Erythroblast (primary cell): ENCODE measurements at regions not wholly inside any gene's neighbourhood (a gene's known extent, or its start where the extent isn't known, plus 50 kb on each side); places are given as distances from the start of the nearest gene placed in this dataset.

Experiments used
- DNase-seq, 2 experiments: peaks; one replicate each; lab custom pipeline; 2025; lab: John Stamatoyannopoulos, UW
- GATA1 ChIP-seq: IDR thresholded peaks from 2 replicates; pipeline ENCODE4 v1.6.1; 2011; ENCODE audit warnings: low read depth, mild to moderate bottlenecking, control low read depth, low read length, moderate library complexity
- POLR2A ChIP-seq: IDR thresholded peaks from 2 replicates; pipeline ENCODE4 v1.6.1; 2011; ENCODE audit warnings: mild to moderate bottlenecking, low read length

- no peak for TF ChIP-seq GATA1
- no peak for TF ChIP-seq POLR2A
- DNase-seq: no peak
These were observed 387.5 kb downstream of the BCAT1 start for GRCh38 chr12:24561411-24561871.

GRCh38 chr12:24560831-24561271 is 388.1 kb downstream of the BCAT1 start:
- no peak for DNase-seq
- TF ChIP-seq POLR2A: no peak
- no peak for TF ChIP-seq GATA1

- DNase-seq: no peak
- TF ChIP-seq GATA1: no peak
- no peak for TF ChIP-seq POLR2A
These were observed 388.6 kb downstream of the BCAT1 start for GRCh38 chr12:24560192-24560775.

- no peak for DNase-seq
- TF ChIP-seq POLR2A: no peak
- no peak for TF ChIP-seq GATA1
These were observed 391.2 kb downstream of the BCAT1 start for GRCh38 chr12:24557738-24558137.

GRCh38 chr12:24555730-24556129 is 393.2 kb downstream of the BCAT1 start:
- no peak for TF ChIP-seq GATA1
- no peak for TF ChIP-seq POLR2A
- no peak for DNase-seq

- no peak for TF ChIP-seq GATA1
- DNase-seq: no peak
These were observed 394.1 kb downstream of the BCAT1 start for GRCh38 chr12:24554612-24555295.

- TF ChIP-seq POLR2A (no peak), GATA1 (no peak)
- DNase-seq: no peak
These were observed 395.6 kb downstream of the BCAT1 start for GRCh38 chr12:24553259-24553658.

GRCh38 chr12:24551163-24551786 is 397.6 kb downstream of the BCAT1 start:
- TF ChIP-seq GATA1 (no peak), POLR2A (no peak)
- DNase-seq: no peak

- TF ChIP-seq POLR2A (no peak), GATA1 (no peak)
- no peak for DNase-seq
These were observed 398.3 kb downstream of the BCAT1 start for GRCh38 chr12:24550609-24551008.

- no peak for TF ChIP-seq POLR2A
- TF ChIP-seq GATA1: no peak
- DNase-seq: no peak
These were observed 402.2 kb downstream of the BCAT1 start for GRCh38 chr12:24546661-24547060.

- no peak for DNase-seq
- TF ChIP-seq GATA1 (no peak), POLR2A (no peak)
These were observed 402.8 kb downstream of the BCAT1 start for GRCh38 chr12:24546084-24546483.

- TF ChIP-seq GATA1 (no peak), POLR2A (no peak)
- no peak for DNase-seq
These were observed 404.5 kb downstream of the BCAT1 start for GRCh38 chr12:24544368-24544767.

GRCh38 chr12:24541193-24541871 is 407.6 kb downstream of the BCAT1 start:
- DNase-seq: no peak
- TF ChIP-seq GATA1 (no peak), POLR2A (no peak)

GRCh38 chr12:24539646-24540045 is 409.3 kb downstream of the BCAT1 start:
- DNase-seq: no peak
- TF ChIP-seq GATA1: no peak
- no peak for TF ChIP-seq POLR2A
